Transverse colon (tissue), 4 donors: ENCODE measurements at regions not wholly inside any gene's neighbourhood (a gene's known extent, or its start where the extent isn't known, plus 50 kb on each side); places are given as distances from the start of the nearest gene placed in this dataset.
A peak's percentile ranks its signal among the peaks of the same experiment; 100 is the strongest.

ENCODE experiments used
- DNase-seq: peaks from one replicate; pipeline ENCODE4 v3.0.0-alpha.2; 2019
- H3K27ac ChIP-seq, 4 donors: fragments of 200-600 bp; sonication (generic); 2 replicates each; pipeline ENCODE4 v1.5.1; 2016 to 2018; ENCODE audit warnings: inconsistent platforms in 4 of 4
- H3K27me3 ChIP-seq: fragments of 200-600 bp; sonication (generic); 2 replicates; pipeline ENCODE4 v1.5.1; 2017; ENCODE audit warnings: inconsistent platforms
- H3K36me3 ChIP-seq, 4 donors: fragments of 200-600 bp; sonication (generic); 2 replicates each; pipeline ENCODE4 v1.5.1; 2017 to 2019; ENCODE audit warnings: inconsistent platforms in 4 of 4
- H3K4me1 ChIP-seq, 4 donors: fragments of 200-600 bp; sonication (generic); 2 replicates each; pipeline ENCODE4 v1.5.1; 2017 to 2020; ENCODE audit warnings: inconsistent platforms in 4 of 4
- H3K4me3 ChIP-seq, 4 donors: fragments of 200-600 bp; sonication (generic); 1 replicate in 1 of 4; 2 replicates in 3 of 4; pipeline versions ENCODE4 v1.5.1 to v1.6.1; 2017 to 2019; ENCODE audit warnings: inconsistent platforms in 4 of 4
- H3K9me3 ChIP-seq, 2 donors: fragments of 200-600 bp; sonication (generic); 2 replicates each; pipeline ENCODE4 v1.5.1; 2017 to 2019; ENCODE audit warnings: inconsistent platforms in 2 of 2
- EP300 ChIP-seq: sonication (generic); formaldehyde crosslinking; IDR thresholded peaks from one replicate; pipeline ENCODE4 v1.6.1; 2017; ENCODE audit warnings: antibody characterized with exemption, low read depth
- POLR2A ChIP-seq: fragments of 450-650 bp; IDR thresholded peaks from one replicate; pipeline ENCODE4 v1.6.1; 2016; ENCODE audit warnings: antibody characterized with exemption, mild to moderate bottlenecking, moderate library complexity
- POLR2AphosphoS5 ChIP-seq, 3 donors: sonication (generic); formaldehyde crosslinking; IDR thresholded peaks; one replicate each; pipeline ENCODE4 v1.6.1; 2016; ENCODE audit warnings: antibody characterized with exemption in 3 of 3
- WGBS, 2 donors: methylation state at CpG; one replicate each; pipeline ENCODE4 v1.1.5; 2018; ENCODE audit warnings: low coverage in 1 of 2; 5-methylcytosine and 5-hydroxymethylcytosine counted together
- in situ Hi-C, 4 donors: fragments of 200-750 bp; cut with MboI; loops; one replicate each; pipeline versions ENCODE4 v1.15.0 to v1.15.1; 2017; ENCODE audit warnings: low sequenced_read_pairs in 3 of 4, low pct_ligation_motif_present in 1 of 4, low pct_unique_long_range_greater_than_20kb in 1 of 4
- intact Hi-C: fragments of 100-400 bp; cut with DNase I; formaldehyde crosslinking; loops from one replicate; pipeline ENCODE4 v1.15.1; 2023; ENCODE audit warnings: low total_unique reads
- TF ChIP-seq, protein P1 (sequence below), 5 experiments: fragments of 200-600 bp in 3 of 5; fragments of 450-650 bp in 2 of 5; sonication (generic) in 3 of 5; IDR thresholded peaks; 1 replicate in 2 of 5; 2 replicates in 3 of 5; pipeline ENCODE4 v1.5.1; 2016 to 2017; ENCODE audit warnings: antibody characterized with exemption in 5 of 5, inconsistent platforms in 3 of 5, mild to moderate bottlenecking in 2 of 5, moderate library complexity in 1 of 5

DNA sequence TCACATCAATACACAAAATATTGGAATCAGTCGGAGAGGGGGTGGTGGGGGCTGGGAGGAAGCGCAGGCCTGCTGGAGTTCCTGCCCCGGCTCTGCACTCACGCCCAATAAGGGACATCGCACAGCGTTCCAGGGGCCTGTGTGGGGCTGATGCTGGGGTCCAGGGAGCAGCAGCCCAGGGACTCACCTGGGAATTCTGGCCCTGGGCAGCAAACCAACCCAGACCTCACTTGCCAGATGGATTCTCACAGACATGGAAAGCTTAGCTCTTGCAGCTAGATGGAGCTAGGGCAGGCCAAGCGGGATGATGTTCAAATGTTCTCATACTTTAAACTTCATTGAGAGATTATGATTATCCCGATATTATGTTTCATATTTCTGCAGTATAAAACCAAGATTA is 266.6 kb upstream of the TANK start:
- 95 to 100% methylated on average over 2 to 8 of the region's 8 CpGs for WGBS, 2 donors
- TF ChIP-seq, protein P1, sequence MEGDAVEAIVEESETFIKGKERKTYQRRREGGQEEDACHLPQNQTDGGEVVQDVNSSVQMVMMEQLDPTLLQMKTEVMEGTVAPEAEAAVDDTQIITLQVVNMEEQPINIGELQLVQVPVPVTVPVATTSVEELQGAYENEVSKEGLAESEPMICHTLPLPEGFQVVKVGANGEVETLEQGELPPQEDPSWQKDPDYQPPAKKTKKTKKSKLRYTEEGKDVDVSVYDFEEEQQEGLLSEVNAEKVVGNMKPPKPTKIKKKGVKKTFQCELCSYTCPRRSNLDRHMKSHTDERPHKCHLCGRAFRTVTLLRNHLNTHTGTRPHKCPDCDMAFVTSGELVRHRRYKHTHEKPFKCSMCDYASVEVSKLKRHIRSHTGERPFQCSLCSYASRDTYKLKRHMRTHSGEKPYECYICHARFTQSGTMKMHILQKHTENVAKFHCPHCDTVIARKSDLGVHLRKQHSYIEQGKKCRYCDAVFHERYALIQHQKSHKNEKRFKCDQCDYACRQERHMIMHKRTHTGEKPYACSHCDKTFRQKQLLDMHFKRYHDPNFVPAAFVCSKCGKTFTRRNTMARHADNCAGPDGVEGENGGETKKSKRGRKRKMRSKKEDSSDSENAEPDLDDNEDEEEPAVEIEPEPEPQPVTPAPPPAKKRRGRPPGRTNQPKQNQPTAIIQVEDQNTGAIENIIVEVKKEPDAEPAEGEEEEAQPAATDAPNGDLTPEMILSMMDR (IDR thresholded peaks at IDR 0.05) = no peak
- TF ChIP-seq POLR2A (no peak), EP300 (no peak), POLR2AphosphoS5 (IDR thresholded peaks at IDR 0.05) (no peak)
- intact Hi-C loops (no loop called here), in situ Hi-C loops (no loop called here)
- Histone ChIP-seq H3K4me3 (no peak overlapping the region), H3K27ac (no peak overlapping the region), H3K9me3 (no peaks in the 10 kb centered on the region), H3K4me1 (no peaks in the 10 kb centered on the region), H3K27me3 (no peaks in the 10 kb centered on the region), H3K36me3 (no peaks in the 10 kb centered on the region)
- DNase-seq = no peak

DNA sequence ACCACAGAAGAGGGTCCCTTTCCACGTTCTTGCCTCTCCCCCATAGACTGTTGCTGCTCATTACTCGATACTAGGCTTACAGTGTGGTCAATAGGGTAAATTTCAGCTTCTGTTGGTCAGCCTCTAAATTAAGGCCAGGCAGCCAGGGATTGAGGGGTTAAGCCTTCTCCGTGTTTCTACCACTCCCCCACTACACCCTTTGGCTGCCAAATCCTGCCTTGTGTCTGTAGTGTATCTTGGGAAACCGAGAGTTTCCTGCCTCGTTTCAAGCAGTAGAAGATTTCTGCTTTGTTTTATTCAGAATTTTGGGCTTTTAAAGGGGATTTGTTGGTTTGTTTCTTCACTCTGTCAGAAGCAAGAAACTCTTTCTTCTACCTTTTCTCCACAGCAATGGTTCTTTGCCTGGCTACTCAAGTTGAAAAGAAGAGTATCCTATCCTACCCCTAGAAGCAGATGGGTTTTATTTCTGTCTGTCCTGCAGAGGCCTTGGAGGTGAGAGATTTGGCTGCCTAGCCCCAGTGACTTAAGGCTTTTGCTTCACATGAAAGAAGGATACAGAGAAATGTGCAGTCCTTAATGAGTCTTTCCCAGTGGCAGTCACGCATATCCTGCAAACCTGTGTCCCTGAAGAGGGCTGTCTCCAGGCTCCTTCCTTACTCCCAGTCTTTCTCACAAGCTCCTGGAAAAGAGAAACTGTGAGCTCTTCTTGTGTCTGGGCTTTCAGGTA is 261.5 kb upstream of the TANK start:
- WGBS, 2 donors = 66 to 70% methylated on average over 2 to 6 of the region's 6 CpGs
- DNase-seq = no peak
- Histone ChIP-seq H3K27ac (no peak overlapping the region), H3K9me3 (no peaks in the 10 kb centered on the region), H3K4me1 (peaks cover 0 to 5% (median 0%) of the 10 kb centered on the region in 4 donors), H3K27me3 (no peaks in the 10 kb centered on the region), H3K4me3 (no peak overlapping the region), H3K36me3 (no peaks in the 10 kb centered on the region)
- TF ChIP-seq POLR2A = no peak
- no peak for TF ChIP-seq EP300
- no peak for TF ChIP-seq POLR2AphosphoS5 (IDR thresholded peaks at IDR 0.05)
- TF ChIP-seq, protein P1 (IDR thresholded peaks at IDR 0.05) = no peak
- in situ Hi-C loops (no loop called here), intact Hi-C loops (no loop called here)

DNA sequence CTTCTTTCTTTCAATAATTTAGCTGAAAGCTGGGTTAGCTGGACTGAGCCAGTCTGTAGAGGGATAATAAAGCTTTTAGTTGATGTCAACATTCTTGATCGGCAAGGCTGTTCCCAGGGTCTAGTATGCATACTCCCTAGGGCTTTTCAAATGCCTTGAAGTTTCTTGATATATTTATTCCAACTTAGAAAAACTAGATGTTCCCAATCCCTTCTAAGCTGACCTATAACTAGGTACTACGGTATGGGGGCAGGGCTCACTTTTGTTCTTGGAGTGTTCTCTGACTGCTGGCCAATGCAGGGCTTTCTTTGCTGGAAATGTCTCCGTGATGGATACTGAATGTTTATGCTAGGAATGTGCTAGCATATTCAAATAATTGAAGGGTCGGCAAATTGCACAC is 258.6 kb upstream of the TANK start:
- intact Hi-C loops = no loop called here
- DNase-seq = no peak
- Histone ChIP-seq H3K4me3 (no peak overlapping the region), H3K27me3 (no peaks in the 10 kb centered on the region), H3K36me3 (no peaks in the 10 kb centered on the region), H3K9me3 (no peaks in the 10 kb centered on the region), H3K27ac (peak overlapping the region in 1 of 4 donors; percentile 4), H3K4me1 (peaks cover 0 to 5% (median 0%) of the 10 kb centered on the region in 4 donors)
- 48 to 63% methylated on average over 4 of the region's 4 CpGs for whole genome bisulfite sequencing, 2 donors
- in situ Hi-C loops = no loop called here
- TF ChIP-seq EP300 (no peak), POLR2AphosphoS5 (IDR thresholded peaks at IDR 0.05) (no peak), POLR2A (no peak)
- TF ChIP-seq, protein P1 (IDR thresholded peaks at IDR 0.05) = no peak

DNA sequence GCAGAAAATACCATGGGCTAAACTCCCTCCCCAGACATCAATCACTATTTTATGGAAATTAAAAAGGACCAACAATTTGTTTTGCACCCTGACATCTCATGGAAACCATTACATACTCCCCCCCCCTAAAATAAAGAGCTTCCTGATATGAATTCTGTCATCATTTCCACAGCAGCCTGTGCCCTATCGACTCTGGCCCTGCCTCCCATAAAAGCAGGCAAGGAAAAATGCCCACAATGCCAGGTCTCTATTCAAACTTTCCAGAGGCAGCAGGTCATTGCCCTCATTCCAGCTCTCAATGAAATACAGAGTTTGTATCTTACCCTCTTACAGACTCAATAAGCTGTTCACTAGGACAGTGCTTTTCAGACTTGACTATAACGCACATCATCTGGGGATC is 254.4 kb upstream of the TANK start:
- H3K4me3 ChIP-seq = no peak overlapping the region
- no peaks in the 10 kb centered on the region for H3K9me3 ChIP-seq
- 78% methylated on average over 2 of the region's 2 CpGs; no CpG with 5 or more reads in 1 of the 2 donors for WGBS, 2 donors
- in situ Hi-C loops (no loop called here), intact Hi-C loops (no loop called here)
- no peak for DNase-seq
- no peak overlapping the region for H3K27ac ChIP-seq
- H3K36me3 ChIP-seq = no peaks in the 10 kb centered on the region
- H3K4me1 ChIP-seq = peaks cover 0 to 15% (median 4%) of the 10 kb centered on the region in 4 donors
- TF ChIP-seq, protein P1 (IDR thresholded peaks at IDR 0.05) = no peak
- no peak for TF ChIP-seq POLR2AphosphoS5 (IDR thresholded peaks at IDR 0.05)
- no peak for TF ChIP-seq EP300
- TF ChIP-seq POLR2A = no peak
- H3K27me3 ChIP-seq = no peaks in the 10 kb centered on the region
